C4-2B (cell line): ENCODE measurements at regions not wholly inside any gene's neighbourhood (a gene's known extent, or its start where the extent isn't known, plus 50 kb on each side); places are given as distances from the start of the nearest gene placed in this dataset.

Experiments
- ZFX ChIP-seq: fragments of 450-650 bp; IDR thresholded peaks from 2 replicates; pipeline ENCODE4 v1.6.1; 2017
- TF ChIP-seq, protein P1 (sequence below): fragments of 450-650 bp; conservative IDR thresholded peaks from 2 replicates; pipeline ENCODE4 v1.5.1; 2017; ENCODE audit warnings: mild to moderate bottlenecking

DNA sequence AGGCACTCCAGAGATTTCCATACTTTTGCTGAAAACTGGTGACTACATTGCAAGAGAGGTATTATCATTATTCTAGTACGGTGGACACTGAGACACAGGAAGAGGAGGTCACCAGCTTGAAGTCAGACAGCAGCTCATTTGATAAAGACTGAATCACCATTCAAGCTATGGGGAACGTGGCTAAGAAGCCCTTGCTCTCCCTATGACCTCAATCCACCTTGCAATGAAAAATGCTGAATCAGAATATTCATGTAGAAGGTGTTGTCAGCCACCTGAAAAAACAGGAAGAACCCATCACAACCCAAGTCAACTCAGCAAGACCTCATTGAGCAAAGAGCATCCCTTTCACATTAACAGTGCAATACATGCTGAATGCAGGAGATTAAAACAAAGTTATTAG, 59.0 kb upstream of the FGGY start:
- TF ChIP-seq, protein P1, sequence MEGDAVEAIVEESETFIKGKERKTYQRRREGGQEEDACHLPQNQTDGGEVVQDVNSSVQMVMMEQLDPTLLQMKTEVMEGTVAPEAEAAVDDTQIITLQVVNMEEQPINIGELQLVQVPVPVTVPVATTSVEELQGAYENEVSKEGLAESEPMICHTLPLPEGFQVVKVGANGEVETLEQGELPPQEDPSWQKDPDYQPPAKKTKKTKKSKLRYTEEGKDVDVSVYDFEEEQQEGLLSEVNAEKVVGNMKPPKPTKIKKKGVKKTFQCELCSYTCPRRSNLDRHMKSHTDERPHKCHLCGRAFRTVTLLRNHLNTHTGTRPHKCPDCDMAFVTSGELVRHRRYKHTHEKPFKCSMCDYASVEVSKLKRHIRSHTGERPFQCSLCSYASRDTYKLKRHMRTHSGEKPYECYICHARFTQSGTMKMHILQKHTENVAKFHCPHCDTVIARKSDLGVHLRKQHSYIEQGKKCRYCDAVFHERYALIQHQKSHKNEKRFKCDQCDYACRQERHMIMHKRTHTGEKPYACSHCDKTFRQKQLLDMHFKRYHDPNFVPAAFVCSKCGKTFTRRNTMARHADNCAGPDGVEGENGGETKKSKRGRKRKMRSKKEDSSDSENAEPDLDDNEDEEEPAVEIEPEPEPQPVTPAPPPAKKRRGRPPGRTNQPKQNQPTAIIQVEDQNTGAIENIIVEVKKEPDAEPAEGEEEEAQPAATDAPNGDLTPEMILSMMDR: no peak
- TF ChIP-seq ZFX: no peak
